Epithelial cell of proximal tubule (primary cell): ENCODE measurements at regions not wholly inside any gene's neighbourhood (a gene's known extent, or its start where the extent isn't known, plus 50 kb on each side); places are given as distances from the start of the nearest gene placed in this dataset.

Experiments used
- DNase-seq: peaks from one replicate; pipeline ENCODE4 v3.0.0-alpha.2; 2011; ENCODE audit warnings: low read depth
- H3K4me3 ChIP-seq: 2 replicates; pipeline ENCODE4 v1.5.1; 2011; ENCODE audit warnings: low read depth, mild to moderate bottlenecking, low read length
- TF ChIP-seq, protein P1 (sequence below): conservative IDR thresholded peaks from 2 replicates; pipeline ENCODE4 v1.5.1; 2012; ENCODE audit warnings: low read depth, mild to moderate bottlenecking, low read length

DNA sequence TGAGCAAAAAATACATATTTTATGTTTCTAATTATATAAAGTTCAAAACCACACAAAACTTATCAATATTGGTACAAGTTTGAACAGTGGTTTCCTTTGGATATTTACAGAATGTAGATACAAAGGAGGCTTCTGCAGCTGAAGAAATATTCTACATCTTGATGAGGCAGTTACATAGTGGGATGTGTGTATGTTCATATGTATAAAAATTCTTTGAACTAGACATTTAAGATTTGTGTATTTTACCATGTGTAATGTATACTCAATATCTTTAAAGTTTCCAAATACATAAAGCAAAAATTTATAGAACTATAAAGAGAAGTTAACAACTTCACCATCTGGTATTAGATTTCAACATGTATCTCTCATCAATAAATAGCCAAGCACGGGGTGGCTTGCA lies 80.7 kb upstream of the TNFSF4 start:
- DNase-seq, result no peak
- no peak overlapping the region for H3K4me3 ChIP-seq
- TF ChIP-seq, protein P1, sequence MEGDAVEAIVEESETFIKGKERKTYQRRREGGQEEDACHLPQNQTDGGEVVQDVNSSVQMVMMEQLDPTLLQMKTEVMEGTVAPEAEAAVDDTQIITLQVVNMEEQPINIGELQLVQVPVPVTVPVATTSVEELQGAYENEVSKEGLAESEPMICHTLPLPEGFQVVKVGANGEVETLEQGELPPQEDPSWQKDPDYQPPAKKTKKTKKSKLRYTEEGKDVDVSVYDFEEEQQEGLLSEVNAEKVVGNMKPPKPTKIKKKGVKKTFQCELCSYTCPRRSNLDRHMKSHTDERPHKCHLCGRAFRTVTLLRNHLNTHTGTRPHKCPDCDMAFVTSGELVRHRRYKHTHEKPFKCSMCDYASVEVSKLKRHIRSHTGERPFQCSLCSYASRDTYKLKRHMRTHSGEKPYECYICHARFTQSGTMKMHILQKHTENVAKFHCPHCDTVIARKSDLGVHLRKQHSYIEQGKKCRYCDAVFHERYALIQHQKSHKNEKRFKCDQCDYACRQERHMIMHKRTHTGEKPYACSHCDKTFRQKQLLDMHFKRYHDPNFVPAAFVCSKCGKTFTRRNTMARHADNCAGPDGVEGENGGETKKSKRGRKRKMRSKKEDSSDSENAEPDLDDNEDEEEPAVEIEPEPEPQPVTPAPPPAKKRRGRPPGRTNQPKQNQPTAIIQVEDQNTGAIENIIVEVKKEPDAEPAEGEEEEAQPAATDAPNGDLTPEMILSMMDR, result no peak

DNA sequence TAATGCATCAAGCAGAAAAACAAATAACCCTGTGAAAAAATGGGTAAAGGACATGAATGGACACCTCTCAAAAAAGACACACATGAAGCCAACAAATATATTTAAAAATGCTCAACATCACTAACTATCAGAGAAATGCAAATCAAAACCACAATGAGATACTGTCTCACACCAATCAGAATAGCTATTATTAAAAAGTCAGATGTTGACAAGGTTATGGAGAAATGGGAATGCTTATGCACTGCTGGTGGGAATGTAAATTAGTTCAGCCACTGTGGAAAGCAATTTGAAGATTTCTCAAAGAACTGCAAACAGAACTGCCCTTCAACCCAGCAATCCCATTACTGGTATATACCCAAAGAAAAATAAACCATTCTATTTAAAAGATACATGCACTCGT lies 86.6 kb upstream of the TNFSF4 start:
- no peak for DNase-seq
- TF ChIP-seq, protein P1, result no peak
- H3K4me3 ChIP-seq, result no peak overlapping the region

DNA sequence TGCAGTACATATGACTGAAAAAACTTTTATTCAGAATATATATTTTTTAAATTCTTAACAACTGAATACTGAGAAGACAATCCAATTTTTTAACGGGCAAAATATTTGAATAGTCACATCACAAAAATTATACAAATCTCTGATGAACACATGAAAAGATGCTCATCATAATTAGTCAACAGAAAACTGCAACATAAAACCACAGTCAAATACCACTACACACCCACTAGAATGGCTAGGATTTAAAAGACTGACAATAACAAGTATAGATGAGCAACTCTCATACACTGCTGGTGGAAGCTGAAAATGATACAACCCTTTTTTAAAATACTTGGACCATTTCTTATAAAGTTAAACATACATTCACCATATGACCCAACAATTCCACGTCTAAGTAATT lies 87.7 kb upstream of the TNFSF4 start:
- DNase-seq, result no peak
- no peak overlapping the region for H3K4me3 ChIP-seq
- TF ChIP-seq, protein P1, result no peak

DNA sequence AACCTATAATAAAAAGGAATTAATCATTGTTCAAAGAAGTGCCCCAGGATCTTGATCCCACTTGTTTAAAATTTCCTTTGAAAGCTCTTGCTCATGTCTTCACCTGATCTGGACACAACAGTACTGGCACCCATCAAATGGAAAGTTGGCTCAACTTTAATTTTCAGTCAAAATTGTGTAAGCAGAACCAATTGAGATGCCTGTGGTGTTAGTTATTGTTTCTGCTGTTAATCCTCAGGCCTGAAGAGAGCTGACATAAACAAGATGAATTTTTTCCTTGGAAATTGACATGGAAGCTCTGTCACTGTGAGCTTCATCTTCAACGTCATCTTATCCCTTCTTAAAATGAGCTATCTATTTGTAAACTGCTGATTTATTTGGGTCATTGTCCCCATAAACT lies 88.3 kb upstream of the TNFSF4 start:
- TF ChIP-seq, protein P1, result no peak
- H3K4me3 ChIP-seq, result no peak overlapping the region
- DNase-seq, result no peak

DNA sequence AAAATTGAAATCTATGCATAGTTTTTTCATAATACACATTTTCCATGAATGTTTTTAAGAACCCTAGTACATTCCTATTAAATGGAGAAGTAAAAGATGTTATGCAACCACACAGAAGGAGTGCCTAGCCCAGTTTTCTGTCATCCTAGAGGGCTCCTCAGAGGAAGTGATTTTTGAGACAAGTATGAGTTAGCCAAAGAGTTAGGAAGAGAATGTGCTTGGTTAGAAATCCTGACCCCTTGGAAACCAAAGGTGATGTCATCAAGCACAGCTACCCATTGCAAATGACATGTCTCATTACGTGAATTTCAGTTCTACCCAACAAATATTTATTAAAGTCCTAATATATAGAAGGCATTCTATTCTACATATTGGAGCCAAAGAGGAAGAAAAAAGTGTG lies 88.9 kb upstream of the TNFSF4 start:
- TF ChIP-seq, protein P1, result no peak
- DNase-seq, result no peak

DNA sequence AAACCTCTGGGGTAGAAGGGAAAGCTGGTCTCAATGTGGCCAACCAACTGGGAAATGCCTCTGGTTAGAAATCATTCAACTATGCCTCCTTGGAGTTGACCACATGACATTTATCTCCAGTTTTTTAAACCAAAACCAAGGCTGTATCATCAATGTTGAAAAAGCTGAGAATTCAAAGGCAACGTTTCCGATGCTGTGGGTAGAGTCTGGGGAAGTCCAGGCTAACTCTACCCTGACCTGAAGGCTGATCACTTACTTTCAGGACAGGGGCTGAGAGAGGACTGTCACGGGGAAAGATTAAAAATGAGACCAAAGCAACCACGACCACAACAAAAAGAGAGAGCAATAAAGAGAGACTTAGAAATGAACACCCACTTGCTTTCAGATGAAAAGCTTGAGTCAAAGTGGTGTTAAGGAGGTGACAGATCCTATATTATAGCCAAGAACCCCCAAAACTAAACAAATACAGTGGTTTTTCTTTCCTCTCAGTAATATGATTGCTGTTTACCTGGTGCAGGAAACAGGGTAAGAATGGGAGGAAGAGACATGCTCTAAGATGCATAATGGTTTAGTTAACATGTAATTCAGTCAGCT lies 90.8 kb upstream of the TNFSF4 start:
- TF ChIP-seq, protein P1, result no peak
- DNase-seq, result no peak
- H3K4me3 ChIP-seq, result no peak overlapping the region

More for the DNA sequence above, 88.9 kb upstream of the TNFSF4 start:
- no peak overlapping the region for H3K4me3 ChIP-seq

DNA sequence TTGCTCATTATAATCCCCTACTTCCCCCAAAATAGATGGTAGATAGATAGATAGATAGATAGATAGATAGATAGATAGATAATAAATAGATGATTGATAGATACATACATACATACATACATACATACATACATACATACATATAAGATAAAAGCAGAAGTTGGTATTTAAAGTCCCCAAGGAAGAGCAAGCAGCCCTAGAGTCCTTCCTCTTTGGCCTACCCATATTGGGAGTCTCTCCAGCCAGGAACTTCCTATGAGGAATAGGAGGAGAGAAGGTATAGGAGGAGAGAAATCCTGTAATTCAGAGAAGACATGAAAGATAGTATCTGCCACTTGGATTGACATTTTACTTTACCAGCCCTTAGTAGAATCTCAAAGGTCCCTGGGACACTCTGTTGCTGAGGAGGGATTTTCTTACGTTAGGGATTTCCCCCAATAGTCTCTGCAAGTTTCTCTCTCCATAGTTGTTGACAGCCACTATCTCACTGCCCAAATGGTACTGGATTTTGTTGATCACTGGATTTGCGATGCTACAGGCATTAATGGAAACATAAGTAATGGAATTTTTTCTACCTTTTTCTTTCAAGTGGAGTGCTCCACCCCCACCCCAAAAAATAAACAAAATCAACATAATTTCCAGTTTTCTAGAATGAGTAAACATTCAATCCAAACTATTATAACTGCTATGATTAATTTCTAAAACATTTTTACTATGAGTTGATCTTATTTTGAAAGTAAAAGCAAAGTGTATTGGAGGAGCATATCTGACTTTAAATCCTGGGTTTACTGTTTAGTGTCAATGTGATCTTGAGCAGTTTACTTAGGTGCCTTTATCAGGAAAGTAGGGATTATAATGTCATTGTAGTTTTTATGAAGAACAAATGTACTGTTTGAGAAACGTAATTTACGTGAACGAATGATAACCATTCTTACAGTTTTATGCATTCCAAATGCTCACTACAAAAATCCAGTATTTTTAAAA lies 93.2 kb upstream of the TNFSF4 start:
- no peak for DNase-seq
- TF ChIP-seq, protein P1, result no peak
- no peak overlapping the region for H3K4me3 ChIP-seq
